ENCODE measurements at regions not wholly inside any gene's neighbourhood (a gene's known extent, or its start where the extent isn't known, plus 50 kb on each side); places are given as distances from the start of the nearest gene placed in this dataset.

DNA sequence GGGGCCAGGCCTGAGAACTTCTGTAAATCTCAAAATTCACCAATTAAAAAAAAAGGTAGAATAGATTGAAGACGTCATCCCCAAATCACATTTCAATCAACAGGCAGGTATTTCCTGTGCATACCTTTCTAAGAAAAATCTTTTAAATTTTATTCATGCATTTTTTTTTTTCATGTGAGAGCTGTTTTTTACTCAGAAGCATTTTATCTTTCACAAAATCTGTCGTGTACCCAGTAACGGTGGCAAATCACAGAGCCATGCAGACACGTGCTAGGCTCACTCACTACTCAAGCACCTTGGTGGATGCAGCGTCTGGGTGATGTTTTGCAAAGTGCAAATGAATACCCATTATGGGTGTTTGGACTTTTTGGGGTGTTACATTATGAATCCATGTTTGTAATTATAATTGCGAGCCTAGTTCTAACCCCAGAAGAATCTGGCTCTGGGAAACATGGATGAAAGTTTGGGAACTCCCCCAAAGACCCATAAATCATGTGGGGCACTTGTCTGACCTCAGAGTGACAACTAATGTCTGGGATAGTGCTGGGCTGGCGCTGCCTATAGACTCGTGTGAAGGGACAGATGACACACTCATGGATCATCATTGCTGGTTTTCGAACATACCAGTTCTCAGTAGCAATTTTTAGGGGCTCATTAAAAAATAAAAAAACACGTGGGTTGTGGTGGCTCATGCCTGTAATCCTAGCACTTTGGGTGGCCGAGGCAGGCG lies 335.2 kb downstream of the LPIN1 start:
- H3K36me3 ChIP-seq (replicated peaks in 1 of 2; ENCODE audit: control extremely low read depth in 1 of 2, control insufficient read depth in 1 of 2, extremely low read depth in 1 of 2, insufficient read depth in 2 of 2, low read length in 1 of 2), result no peaks in the 10 kb centered on the region
- no peak for TF ChIP-seq EZH2 (IDR thresholded peaks at IDR 0.05; ENCODE audit: borderline replicate concordance, insufficient read depth, low read depth, low read length, poor library complexity, severe bottlenecking)
- TF ChIP-seq, protein P1, sequence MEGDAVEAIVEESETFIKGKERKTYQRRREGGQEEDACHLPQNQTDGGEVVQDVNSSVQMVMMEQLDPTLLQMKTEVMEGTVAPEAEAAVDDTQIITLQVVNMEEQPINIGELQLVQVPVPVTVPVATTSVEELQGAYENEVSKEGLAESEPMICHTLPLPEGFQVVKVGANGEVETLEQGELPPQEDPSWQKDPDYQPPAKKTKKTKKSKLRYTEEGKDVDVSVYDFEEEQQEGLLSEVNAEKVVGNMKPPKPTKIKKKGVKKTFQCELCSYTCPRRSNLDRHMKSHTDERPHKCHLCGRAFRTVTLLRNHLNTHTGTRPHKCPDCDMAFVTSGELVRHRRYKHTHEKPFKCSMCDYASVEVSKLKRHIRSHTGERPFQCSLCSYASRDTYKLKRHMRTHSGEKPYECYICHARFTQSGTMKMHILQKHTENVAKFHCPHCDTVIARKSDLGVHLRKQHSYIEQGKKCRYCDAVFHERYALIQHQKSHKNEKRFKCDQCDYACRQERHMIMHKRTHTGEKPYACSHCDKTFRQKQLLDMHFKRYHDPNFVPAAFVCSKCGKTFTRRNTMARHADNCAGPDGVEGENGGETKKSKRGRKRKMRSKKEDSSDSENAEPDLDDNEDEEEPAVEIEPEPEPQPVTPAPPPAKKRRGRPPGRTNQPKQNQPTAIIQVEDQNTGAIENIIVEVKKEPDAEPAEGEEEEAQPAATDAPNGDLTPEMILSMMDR (IDR thresholded peaks at IDR 0.05), result no peak
- ChIA-PET POLR2A (no interaction called here), CTCF (no interaction called here)
- no peak overlapping the region for H2AFZ ChIP-seq (ENCODE audit: insufficient read depth, low read depth, low read length, poor library complexity, severe bottlenecking)
- 98% methylated on average over 5 of the region's 12 CpGs for WGBS (ENCODE audit: insufficient coverage)
- H3K27me3 ChIP-seq (replicated peaks in 1 of 4; ENCODE audit: control extremely low read depth in 1 of 4, control insufficient read depth in 3 of 4, insufficient read depth in 4 of 4, low read length in 3 of 4), result no peaks in the 10 kb centered on the region
- H3K4me3 ChIP-seq (ENCODE audit: control extremely low read depth in 1 of 5, extremely low read depth in 1 of 5, insufficient read depth in 1 of 5, low read depth in 2 of 5, low read length in 4 of 5), result no peak overlapping the region
- H3K9me3 Mint-ChIP-seq (ENCODE audit: insufficient read depth), result no peaks in the 10 kb centered on the region
- intact Hi-C loops (cut with micrococcal nuclease), result no loop called here
- H3K4me2 ChIP-seq (replicated peaks; ENCODE audit: low read depth, low read length, poor library complexity, severe bottlenecking), result no peak overlapping the region
- H3K4me1 ChIP-seq (ENCODE audit: control insufficient read depth in 2 of 2, insufficient read depth in 2 of 2, low read length in 2 of 2), result peaks cover 8 to 13% of the 10 kb centered on the region in 2 donors
- no peak overlapping the region for H3K4me3 Mint-ChIP-seq
- no peaks in the 10 kb centered on the region for H3K9me3 ChIP-seq (ENCODE audit: control extremely low read depth in 1 of 3, control insufficient read depth in 2 of 3, insufficient read depth in 1 of 3, low read length in 2 of 3)
- ATAC-seq (ENCODE audit: low read depth) (no peak), DNase-seq (no peak)
- no peak overlapping the region for H3K27ac Mint-ChIP-seq
- no peaks in the 10 kb centered on the region for H3K27me3 Mint-ChIP-seq
- no peak overlapping the region for H3K9ac ChIP-seq (ENCODE audit: low read length)
- no peaks in the 10 kb centered on the region for H3K79me2 ChIP-seq (ENCODE audit: control insufficient read depth, insufficient read depth, low read length)
- peaks cover 17% of the 10 kb centered on the region for H3K4me1 Mint-ChIP-seq
- no peak overlapping the region for H3K27ac ChIP-seq (ENCODE audit: low read length in 2 of 2)
- no peaks in the 10 kb centered on the region for H4K20me1 ChIP-seq (ENCODE audit: control insufficient read depth, insufficient read depth, low read length, poor library complexity, severe bottlenecking)

DNA sequence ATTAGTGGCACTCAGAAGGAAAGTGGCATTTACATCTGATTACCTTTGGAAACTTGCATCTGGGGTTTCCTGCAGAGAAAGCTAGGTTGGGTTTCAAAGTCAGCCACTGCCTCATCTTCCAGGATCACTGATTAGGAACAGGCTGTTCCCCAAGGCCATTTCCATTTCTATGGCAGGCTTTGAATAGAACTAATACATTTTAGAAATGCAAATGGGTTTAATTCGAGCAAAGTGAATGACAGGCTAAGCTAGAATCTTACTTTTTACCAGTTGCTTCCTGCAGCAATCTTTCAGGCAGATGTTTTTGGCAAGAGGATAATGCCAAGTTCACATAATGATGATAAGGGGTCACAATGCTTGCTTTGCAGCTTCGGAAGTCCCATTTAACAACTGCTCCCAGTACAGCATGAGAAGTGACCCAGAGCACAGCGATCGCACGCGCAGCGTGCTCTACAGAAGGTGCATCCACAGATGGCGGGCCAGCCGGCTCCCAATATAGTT lies 336.7 kb downstream of the LPIN1 start:
- no peaks in the 10 kb centered on the region for H3K79me2 ChIP-seq (ENCODE audit: control insufficient read depth, insufficient read depth, low read length)
- Mint-ChIP-seq H3K27ac (no peak overlapping the region), H3K9me3 (ENCODE audit: insufficient read depth) (no peaks in the 10 kb centered on the region), H3K4me1 (peaks cover 14% of the 10 kb centered on the region), H3K4me3 (no peak overlapping the region), H3K27me3 (no peaks in the 10 kb centered on the region)
- POLR2A ChIA-PET, result no interaction called here
- WGBS (ENCODE audit: insufficient coverage), result 70% methylated on average over 2 of the region's 9 CpGs
- no peaks in the 10 kb centered on the region for H4K20me1 ChIP-seq (ENCODE audit: control insufficient read depth, insufficient read depth, low read length, poor library complexity, severe bottlenecking)
- H2AFZ ChIP-seq (ENCODE audit: insufficient read depth, low read depth, low read length, poor library complexity, severe bottlenecking), result no peak overlapping the region
- DNase-seq (no peak), ATAC-seq (ENCODE audit: low read depth) (no peak)
- H3K9ac ChIP-seq (ENCODE audit: low read length), result no peak overlapping the region
- H3K4me1 ChIP-seq (ENCODE audit: control insufficient read depth in 2 of 2, insufficient read depth in 2 of 2, low read length in 2 of 2), result peaks cover 9 to 12% of the 10 kb centered on the region in 2 donors
- no peaks in the 10 kb centered on the region for H3K36me3 ChIP-seq (replicated peaks in 1 of 2; ENCODE audit: control extremely low read depth in 1 of 2, control insufficient read depth in 1 of 2, extremely low read depth in 1 of 2, insufficient read depth in 2 of 2, low read length in 1 of 2)
- no peak overlapping the region for H3K27ac ChIP-seq (ENCODE audit: low read length in 2 of 2)
- no peak overlapping the region for H3K4me3 ChIP-seq (ENCODE audit: control extremely low read depth in 1 of 5, extremely low read depth in 1 of 5, insufficient read depth in 1 of 5, low read depth in 2 of 5, low read length in 4 of 5)
- no peaks in the 10 kb centered on the region for H3K9me3 ChIP-seq (ENCODE audit: control extremely low read depth in 1 of 3, control insufficient read depth in 2 of 3, insufficient read depth in 1 of 3, low read length in 2 of 3)
- CTCF ChIA-PET, result interaction anchor here (0.6 kb wide), 1 partner anchor 254 kb away, joined by 3 read pairs; no protein-coding TSS in a partner anchor
- intact Hi-C loops (cut with micrococcal nuclease), result no loop called here
- H3K27me3 ChIP-seq (replicated peaks in 1 of 4; ENCODE audit: control extremely low read depth in 1 of 4, control insufficient read depth in 3 of 4, insufficient read depth in 4 of 4, low read length in 3 of 4), result no peaks in the 10 kb centered on the region
- H3K4me2 ChIP-seq (replicated peaks; ENCODE audit: low read depth, low read length, poor library complexity, severe bottlenecking), result no peak overlapping the region
- TF ChIP-seq, protein P1 (IDR thresholded peaks at IDR 0.05), result no peak
- no peak for TF ChIP-seq EZH2 (IDR thresholded peaks at IDR 0.05; ENCODE audit: borderline replicate concordance, insufficient read depth, low read depth, low read length, poor library complexity, severe bottlenecking)

All from B cell (primary cell).